ENCODE measurements at regions not wholly inside any gene's neighbourhood (a gene's known extent, or its start where the extent isn't known, plus 50 kb on each side); places are given as distances from the start of the nearest gene placed in this dataset.

- DNase-seq (no peak), ATAC-seq (no peak)
- no peaks in the 10 kb centered on the region for H3K4me1 ChIP-seq
- peaks cover 0 to 18% (median 8%) of the 10 kb centered on the region in 7 donors for H3K27me3 ChIP-seq
- no peak for TF ChIP-seq CTCF (IDR thresholded peaks at IDR 0.05)
- intact Hi-C loops (cut with DNase I) = no loop called here
- 68 to 76% methylated on average over 2 of the region's 2 CpGs for WGBS, 2 donors
- H3K27ac ChIP-seq = no peak overlapping the region
- H3K4me3 ChIP-seq = no peak overlapping the region
- H3K36me3 ChIP-seq = no peaks in the 10 kb centered on the region
- H3K9me3 ChIP-seq = peaks cover 0 to 19% (median 0%) of the 10 kb centered on the region in 11 donors
Observed at GRCh38 chr20:40600441-40601219, 88.4 kb downstream of the MAFB start.

GRCh38 chr20:40599987-40600386 lies 89.0 kb downstream of the MAFB start:
- Histone ChIP-seq H3K4me3 (no peak overlapping the region), H3K4me1 (no peaks in the 10 kb centered on the region), H3K27me3 (peaks cover 0 to 15% (median 7%) of the 10 kb centered on the region in 7 donors), H3K9me3 (peaks cover 0 to 19% (median 0%) of the 10 kb centered on the region in 11 donors), H3K36me3 (no peaks in the 10 kb centered on the region), H3K27ac (no peak overlapping the region)
- intact Hi-C loops (cut with DNase I) = no loop called here
- no peak for TF ChIP-seq CTCF (IDR thresholded peaks at IDR 0.05)
- ATAC-seq = no peak
- DNase-seq = no peak
- 81 to 85% methylated on average over 3 of the region's 3 CpGs for WGBS, 2 donors

- WGBS, 2 donors = 84 to 93% methylated on average over 1 of the region's 1 CpG
- no peak overlapping the region for H3K27ac ChIP-seq
- H3K4me1 ChIP-seq = no peaks in the 10 kb centered on the region
- no peaks in the 10 kb centered on the region for H3K36me3 ChIP-seq
- TF ChIP-seq CTCF (IDR thresholded peaks at IDR 0.05) = no peak
- H3K9me3 ChIP-seq = peaks cover 0 to 5% (median 0%) of the 10 kb centered on the region in 11 donors
- DNase-seq = no peak
- no peak for ATAC-seq
- H3K4me3 ChIP-seq = no peak overlapping the region
- peaks cover 3 to 31% (median 15%) of the 10 kb centered on the region in 7 donors for H3K27me3 ChIP-seq
- intact Hi-C loops (cut with DNase I) = no loop called here
Observed at GRCh38 chr20:40592941-40593340, 96.1 kb downstream of the MAFB start.

- ATAC-seq = no peak
- Histone ChIP-seq H3K9me3 (peaks cover 0 to 5% (median 0%) of the 10 kb centered on the region in 11 donors), H3K27ac (no peak overlapping the region), H3K4me3 (no peak overlapping the region), H3K36me3 (no peaks in the 10 kb centered on the region), H3K27me3 (peaks cover 3 to 31% (median 15%) of the 10 kb centered on the region in 7 donors), H3K4me1 (no peaks in the 10 kb centered on the region)
- intact Hi-C loops (cut with DNase I) = no loop called here
- no peak for TF ChIP-seq CTCF (IDR thresholded peaks at IDR 0.05)
- whole genome bisulfite sequencing, 2 donors = 91 to 95% methylated on average over 1 of the region's 1 CpG
- DNase-seq = no peak
Observed at GRCh38 chr20:40591536-40591935, 97.5 kb downstream of the MAFB start.
